Renal cortex interstitium (tissue), 11 donors: ENCODE measurements at regions not wholly inside any gene's neighbourhood (a gene's known extent, or its start where the extent isn't known, plus 50 kb on each side); places are given as distances from the start of the nearest gene placed in this dataset.
"Not testable (repeated sequence)": the region's sequence is repeated elsewhere in the genome, so short reads cannot be mapped to it uniquely, and the experiment has no call there.

Experiments
- DNase-seq, 11 donors: peaks; one replicate each; pipeline ENCODE4 v3.0.0-alpha.2; 2013; ENCODE audit warnings: low read depth in 9 of 11, low spot score in 4 of 11; ENCODE audit errors: extremely low read depth in 1 of 11

DNA sequence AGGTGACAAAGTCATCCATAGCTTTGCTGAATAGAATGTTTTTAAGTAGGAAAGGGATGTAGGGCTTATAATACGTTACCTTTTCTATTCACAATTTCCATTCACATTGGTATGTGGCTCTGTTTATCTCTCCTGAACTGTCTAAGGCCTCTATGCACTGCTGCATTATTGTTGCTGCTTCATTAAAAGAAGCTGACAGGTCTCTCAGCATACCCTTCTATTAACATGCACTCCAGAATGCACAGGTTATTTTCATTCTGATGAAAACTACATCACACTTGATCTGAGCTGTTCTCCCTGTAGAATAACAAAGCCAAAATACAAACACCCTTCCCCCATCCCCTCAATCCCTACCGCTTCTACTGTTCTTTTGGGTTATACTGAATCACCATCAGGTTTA is 399.3 kb downstream of the TBC1D32 start:
- DNase-seq = no peak

DNA sequence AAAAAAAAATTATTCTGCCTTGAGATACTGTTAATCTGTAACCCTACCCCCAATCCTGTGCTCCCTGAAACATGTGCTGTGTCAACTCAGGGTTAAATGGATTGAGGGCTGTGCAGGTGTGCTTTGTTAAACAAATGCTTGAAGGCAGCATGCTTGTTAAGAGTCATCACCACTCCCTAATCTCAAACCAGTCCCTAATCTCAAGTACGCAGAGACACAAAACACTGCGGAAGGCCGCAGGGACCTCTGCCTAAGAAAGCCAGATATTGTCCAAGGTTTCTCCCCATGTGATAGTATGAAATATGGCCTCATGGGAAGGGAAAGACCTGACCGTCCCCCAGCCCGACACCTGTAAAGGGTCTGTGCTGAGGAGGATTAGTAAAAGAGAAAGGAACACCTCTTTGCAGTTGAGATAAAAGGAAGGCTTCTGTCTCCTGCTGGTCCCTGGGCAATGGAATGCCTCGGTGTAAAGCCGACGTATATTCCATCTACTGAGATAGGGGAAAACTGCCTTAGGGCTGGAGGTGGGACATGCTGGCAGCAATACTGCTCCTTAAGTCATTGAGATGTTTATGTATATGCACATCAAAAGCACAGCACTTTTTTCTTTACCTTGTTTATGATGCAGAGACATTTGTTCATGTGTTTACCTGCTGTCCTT is 402.6 kb downstream of the TBC1D32 start:
- DNase-seq = not testable (repeated sequence)

DNA sequence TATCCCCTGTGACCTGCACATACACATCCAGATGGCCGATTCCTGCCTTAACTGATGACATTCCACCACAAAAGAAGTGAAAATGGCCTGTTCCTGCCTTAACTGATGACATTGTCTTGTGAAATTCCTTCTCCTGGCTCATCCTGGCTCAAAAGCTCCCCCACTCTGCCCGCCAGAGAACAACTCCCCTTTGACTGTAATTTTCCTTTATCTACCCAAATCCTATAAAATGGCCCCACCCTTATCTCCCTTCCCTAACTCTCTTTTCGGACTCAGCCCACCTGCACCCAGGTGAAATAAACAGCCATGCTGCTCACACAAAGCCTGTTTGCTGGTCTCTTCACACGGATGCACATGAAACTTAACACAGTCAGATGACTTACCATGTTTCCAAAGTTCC is 403.8 kb downstream of the TBC1D32 start:
- DNase-seq = not testable (repeated sequence)

DNA sequence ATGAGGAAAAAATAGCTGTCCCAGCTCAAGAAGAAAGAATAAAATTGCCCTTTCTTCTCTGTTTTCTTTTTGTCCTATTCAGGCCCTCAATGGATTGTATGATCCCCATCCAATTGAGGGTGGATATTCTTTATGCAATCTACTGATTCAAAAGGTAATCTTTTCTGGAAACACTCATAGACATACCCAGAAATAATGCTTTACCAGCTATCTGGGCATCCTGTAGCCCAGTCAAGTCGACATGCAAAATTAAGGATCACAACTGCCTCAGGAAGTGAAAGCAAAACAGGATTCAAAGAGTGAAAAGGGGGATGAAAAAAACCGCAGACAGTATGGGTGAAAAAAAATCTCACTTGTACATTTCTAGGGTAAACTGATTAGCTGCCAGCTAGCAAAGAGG is 410.1 kb downstream of the TBC1D32 start:
- no peak for DNase-seq

DNA sequence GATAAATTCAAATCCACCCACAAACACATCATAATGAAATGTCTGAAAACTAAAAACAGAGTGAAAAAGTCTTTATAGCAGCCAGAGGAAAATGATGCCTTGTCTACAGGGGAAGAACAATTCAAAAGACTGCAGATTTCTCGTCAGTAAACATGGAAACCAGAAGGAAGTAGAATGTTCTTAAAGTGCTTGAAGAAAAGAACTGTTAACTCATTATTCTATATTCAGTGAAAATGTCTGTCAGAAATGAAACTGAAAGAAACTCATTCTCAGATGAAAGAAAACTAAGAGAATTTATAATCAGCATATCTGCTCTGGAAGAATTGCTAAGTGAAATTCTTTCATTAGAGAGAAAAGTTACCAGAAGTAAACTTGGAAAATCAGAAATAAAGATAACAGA is 416.1 kb downstream of the TBC1D32 start:
- no peak for DNase-seq

DNA sequence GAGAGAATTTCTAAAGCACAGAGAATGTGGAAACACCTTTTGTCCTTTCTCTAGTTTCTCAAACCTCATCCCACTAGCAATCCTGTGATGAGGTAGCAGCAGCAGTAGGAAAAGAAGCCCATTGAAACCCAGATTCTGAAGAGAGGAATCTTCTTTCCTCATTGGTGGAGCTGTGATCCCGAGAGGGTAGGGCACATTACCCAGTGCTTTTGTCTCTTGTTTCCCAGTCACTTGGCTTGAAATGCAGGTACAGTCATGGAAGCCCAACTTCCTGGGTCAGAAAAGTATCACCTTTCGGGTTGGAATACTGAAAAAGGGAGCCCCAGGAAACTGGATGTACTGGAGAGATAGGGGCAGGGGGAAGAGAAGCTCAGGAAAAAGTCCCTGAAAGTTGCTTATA is 417.4 kb downstream of the TBC1D32 start:
- no peak for DNase-seq

DNA sequence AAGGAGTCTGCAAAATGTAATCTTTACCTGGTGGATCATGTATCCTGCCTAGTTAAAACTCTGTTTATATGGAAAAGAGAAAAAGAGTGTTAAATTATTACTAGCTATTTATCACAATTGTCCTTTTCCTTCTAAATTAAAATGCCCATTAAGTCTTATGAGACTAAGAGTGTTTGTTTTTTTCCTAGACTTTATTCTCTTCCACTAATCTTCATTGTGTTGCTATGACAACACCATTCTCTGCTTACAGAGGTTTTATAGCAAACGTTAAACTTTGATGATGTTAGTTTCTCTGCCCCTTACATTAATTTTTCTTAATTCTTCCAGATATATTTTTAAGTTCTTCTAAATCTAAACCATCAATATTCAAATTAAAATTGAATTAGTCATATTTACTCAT is 420.8 kb downstream of the TBC1D32 start:
- no peak for DNase-seq

DNA sequence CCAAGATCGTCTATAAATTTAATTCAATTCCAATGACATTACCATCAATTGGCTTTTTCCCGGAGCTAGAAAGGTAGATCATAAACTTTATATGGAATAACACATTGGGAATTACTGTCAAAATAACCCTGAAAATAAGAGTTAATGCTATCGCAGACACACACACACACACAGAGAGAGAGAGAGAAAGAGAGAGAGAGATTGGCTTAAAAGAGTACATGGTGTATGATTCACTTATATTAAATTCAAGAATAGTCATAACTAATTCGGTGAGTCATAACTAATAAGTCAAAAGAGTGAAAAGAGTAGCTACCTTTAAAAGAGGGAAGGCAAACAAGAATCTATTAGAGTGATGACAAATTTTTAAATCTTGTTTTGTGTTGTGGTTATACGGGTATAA is 425.5 kb downstream of the TBC1D32 start:
- DNase-seq = no peak

DNA sequence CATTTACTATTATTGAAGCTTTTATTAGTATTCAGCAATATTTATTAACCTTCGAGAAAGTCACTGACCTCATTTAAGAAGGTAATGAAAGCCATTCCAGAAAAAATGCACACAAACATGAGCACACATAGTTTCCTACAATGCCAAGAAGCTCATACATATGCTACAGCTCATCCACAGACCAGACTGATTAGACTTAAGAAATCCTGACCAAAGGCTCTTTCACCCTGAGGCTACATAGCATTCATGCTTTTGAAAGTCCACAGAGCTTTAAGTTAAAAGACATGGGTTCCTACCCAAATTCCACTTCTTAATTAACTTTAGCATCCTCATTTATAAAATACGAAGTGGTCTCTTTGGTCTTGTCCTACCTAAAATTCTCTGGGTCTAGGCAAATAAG is 430.4 kb downstream of the TBC1D32 start:
- DNase-seq = no peak

DNA sequence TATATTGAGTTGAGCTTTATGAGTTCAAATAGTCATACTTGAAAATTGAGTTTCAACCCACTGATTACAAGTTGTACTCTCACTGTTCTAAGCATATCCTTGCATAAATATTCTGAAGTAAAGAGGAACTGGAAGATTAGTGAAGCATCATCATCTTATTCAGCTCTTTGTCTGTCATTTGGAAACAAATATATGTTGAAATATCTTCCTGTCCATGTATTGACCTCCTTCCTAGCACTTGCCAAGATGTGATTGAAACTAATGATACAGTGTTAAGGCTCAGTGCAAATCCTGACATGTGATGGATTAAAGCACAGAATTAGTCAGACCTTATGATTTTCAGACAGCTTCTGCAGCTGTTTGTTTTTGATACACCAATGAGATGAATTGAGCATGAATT is 434.3 kb downstream of the TBC1D32 start:
- no peak for DNase-seq

DNA sequence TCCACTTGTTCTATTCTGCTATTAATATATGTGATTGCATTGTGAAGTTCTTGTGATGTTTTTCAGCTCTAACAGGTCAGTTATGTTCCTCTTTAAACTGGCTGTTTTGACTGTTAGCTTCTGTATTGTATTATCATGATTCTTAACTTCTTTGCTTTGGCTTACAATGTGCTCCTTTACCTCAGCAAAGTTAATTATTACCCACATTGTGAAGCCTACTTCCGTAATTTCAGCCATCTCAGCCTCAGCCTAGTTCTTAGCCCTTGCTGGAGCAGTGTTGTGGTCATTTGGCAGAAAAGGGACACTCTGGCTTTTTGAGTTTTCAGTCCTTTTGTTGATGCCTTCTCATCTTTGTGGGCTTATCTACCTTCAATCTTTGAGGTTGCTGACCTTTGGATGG is 440.2 kb downstream of the TBC1D32 start:
- no peak for DNase-seq

DNA sequence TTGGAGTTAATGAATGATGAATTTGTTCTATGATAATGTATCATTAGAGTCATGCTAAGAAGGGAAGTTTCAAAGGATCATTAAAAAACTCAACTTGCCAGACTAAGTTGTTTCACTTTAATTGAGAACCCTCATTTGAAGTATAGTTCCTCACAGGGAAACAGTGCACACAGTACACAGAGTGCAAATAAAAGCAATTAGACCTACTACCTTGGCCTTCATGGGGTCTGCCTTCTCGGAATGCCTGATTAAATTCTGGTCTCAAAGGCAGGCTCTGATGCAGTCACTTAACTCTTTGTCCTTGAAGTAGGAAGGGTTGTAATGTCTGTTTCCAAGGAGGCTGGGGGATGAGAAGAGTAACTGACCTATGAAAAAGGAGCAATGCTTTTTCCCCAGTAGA is 457.3 kb downstream of the TBC1D32 start:
- DNase-seq = peak in 4 of 11 donors; percentile 2 to 23 (median 12)

DNA sequence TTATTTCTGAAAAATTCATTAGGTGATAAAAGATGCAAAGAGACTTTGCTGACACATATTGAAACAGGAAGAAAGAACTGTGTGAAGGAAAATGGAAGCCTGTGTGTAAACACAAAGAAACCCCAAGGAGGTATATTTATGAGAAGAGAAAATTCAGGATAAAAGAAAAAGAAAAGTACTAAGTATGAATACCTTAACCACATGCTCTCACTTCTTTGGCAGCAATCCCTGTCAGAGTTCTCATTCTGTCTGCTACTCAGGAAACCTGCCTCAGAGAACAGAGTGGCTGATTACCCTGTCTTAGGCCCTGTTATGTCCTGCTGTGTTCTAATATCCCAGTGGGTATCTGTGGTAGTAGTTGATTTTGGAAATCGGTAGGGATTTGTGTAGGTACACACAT is 457.9 kb downstream of the TBC1D32 start:
- no peak for DNase-seq

DNA sequence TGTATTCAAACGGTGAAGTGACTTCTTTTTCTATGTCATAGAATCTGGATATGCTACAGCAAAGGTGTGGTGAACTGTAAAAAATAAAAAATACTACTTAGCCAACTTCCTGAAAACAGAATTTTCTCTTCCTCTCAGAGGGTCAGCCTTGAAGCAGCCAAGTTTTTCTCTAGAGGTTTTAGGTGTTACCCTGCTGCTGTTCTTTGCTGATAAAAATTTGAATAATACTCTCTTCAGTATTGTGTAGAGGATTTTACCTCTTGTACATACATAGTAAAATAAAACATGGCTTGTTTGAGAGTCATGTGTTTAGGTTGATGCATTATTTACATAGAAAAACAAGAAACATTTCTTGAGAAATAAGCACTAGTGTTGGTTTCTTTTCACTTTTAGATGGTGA is 458.4 kb downstream of the TBC1D32 start:
- DNase-seq = no peak

DNA sequence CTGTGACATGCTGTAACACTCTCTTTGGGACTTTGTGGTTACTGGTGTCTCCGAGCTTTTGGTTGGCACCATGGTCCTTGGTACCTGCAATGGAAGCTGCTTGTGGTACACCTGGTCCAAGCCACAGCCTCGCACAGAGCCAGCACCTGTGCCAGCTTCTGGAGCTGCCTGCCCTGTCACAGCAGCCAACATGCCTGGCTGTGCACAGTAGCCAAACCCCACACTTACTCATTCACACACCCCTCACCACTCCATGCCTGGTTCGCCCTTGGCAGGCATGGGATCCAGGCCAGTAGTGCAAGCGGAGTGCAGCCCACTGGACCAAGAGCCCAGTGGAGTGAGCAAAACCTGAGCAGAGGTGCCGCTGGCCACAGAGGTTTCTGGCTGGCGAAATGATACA is 459.9 kb downstream of the TBC1D32 start:
- DNase-seq = no peak

DNA sequence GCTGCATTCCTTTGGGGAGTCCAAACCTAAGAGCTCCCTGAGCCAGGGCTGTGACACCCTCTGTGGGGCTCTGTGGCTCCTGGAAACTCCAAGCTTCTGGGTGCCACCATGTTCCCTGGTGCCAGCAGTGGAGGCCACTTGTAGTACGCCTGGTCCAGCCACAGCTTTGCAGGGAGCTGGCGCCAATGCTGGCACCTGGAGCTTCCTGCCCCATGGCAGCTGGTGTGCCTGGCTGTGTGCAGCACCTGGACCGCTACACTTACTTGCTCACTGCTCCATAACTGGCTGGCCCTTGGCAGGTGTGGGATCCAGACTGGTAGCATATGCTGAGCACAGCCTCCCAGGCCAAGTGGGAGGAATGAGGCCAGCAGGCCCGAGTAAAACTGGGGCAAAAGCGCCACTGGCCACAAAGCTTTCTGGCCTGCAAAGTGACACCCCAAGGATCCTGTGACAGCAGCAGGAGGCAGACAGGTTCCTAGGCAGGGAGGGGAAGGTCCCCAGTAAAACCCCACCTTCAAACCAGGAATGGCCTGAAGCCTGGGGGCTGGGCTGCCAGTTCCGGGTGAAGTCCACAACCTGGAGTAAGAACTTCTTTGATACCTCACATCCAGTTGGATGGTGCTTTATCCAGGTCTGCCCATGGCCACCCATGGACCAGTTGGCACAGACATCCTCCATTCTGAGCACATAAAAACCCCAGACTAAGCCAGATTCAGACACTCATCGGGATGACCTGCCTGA is 461.0 kb downstream of the TBC1D32 start:
- no peak for DNase-seq

DNA sequence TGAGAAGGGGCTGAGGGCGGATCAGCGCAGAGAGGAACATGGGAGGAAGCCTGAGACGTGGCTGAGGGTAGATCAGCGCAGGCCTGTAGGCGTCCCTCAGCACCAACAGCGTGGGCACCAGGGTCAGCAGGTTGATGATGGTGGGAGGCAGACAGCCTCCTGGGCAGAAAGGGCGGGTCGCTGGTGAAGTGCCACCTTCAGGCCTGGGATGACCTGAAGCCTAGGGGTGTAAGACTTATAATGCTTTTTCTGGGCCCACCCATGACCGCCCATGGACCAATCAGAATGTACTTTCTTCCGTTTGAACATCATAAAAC is 462.1 kb downstream of the TBC1D32 start:
- DNase-seq = no peak

DNA sequence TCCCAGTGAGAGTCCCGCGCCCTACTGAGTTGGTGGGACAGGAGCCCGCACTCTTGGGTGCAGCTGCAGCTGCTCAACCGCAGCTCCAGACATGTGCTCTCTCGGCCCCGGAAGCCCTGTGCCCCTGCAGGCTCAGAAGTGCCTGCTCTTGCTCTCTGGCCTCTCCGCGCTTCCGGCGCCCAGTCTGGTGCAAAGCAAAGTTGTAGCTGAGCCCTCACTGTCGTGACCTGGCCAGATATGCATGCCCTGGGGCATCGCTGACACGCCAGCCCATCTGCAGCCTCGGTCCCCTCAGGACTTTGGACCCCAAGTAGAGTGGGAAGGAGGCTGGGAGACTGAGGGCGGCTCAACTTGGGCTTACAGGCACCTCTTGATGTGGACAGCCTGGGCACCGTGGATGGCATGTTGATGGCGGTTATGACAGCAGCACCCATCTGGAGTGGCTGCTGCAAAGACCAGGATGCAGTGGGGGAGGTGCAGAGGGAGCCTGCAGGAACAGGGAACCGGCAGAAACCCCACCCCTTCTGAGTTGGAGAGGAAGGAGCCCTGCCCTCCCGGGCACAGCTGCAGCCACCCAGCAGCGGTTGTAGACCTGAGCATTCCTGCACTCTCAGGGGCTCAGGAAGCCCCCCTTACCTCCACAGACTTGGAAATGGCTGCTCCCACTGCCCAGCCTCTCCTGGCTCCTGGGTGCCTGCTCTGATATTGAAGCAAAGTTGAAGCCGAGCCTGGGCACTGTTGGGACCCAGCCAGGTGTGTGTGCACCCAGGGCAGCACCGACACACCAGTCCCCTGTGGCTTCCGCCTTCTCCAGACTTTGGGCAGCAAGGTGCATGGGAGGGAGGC is 462.6 kb downstream of the TBC1D32 start:
- no peak for DNase-seq

DNA sequence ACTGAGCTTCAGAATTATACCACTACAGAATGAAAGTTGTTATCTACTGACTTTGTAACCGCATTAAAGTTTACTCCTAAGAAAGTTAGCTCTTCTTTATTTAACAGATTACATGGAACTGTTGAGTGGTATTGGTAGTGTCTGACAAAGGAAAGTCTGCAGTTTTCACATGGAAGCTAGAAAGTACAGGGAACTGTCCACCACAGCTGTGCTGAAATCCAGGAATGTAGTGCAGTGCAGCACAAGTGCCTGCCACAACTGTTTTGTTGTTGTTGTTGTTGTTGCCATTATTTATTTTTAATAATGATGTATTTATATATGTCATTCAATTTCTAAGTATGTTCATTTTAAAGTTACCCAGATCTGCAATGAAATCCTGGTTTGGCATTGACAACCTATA is 464.9 kb downstream of the TBC1D32 start:
- DNase-seq = peak in 9 of 11 donors; percentile 9 to 40 (median 22)

DNA sequence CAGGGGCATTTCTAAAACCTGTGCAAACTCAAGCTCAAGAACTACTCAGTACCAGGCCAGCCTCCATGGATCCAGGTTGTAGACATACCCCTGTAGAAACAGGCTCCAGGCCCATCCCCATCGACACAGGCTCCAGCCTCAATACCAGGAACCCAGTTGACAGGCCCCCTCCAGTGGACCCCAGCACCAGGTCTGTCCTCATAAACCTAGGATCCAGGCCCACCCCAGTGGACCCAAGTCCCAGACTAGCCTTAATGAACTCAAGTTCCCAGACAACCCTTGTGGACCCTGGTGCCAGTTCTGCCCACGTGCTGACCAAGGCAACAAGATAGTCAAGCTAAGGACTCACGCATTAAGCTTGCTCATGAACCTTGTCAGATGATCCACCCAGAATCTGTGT is 476.9 kb downstream of the TBC1D32 start:
- no peak for DNase-seq
